Activated T-cell treated with anti-CD3 and anti-CD28 coated beads, Interleukin-2, amount 50 U/mL, for 4 hours (primary cell): ENCODE measurements at regions not wholly inside any gene's neighbourhood (a gene's known extent, or its start where the extent isn't known, plus 50 kb on each side); places are given as distances from the start of the nearest gene placed in this dataset.

Experiments used
- ATAC-seq, 2 donors: fragments of 200-7000 bp; cut with Tn5 transposase; one replicate each; pipeline ENCODE4 v1.10.0; 2021
- DNase-seq: peaks from one replicate; pipeline ENCODE4 v3.0.0-alpha.2; 2020
- H3K27me3 Mint-ChIP-seq: one replicate; pipeline ENCODE4 v1.8.0; 2021; ENCODE audit warnings: low read depth, mixed read lengths
- H3K36me3 Mint-ChIP-seq: one replicate; pipeline ENCODE4 v1.8.0; 2022; ENCODE audit warnings: mixed read lengths; ENCODE audit not compliant: insufficient read depth
- H3K4me1 Mint-ChIP-seq: one replicate; pipeline ENCODE4 v1.8.0; 2021; ENCODE audit warnings: low read depth, mixed read lengths
- H3K4me3 Mint-ChIP-seq: one replicate; pipeline ENCODE4 v1.8.0; 2021; ENCODE audit warnings: mild to moderate bottlenecking, moderate library complexity, mixed read lengths
- H3K9me3 Mint-ChIP-seq: one replicate; pipeline ENCODE4 v1.8.0; 2021; ENCODE audit warnings: mixed read lengths

DNA sequence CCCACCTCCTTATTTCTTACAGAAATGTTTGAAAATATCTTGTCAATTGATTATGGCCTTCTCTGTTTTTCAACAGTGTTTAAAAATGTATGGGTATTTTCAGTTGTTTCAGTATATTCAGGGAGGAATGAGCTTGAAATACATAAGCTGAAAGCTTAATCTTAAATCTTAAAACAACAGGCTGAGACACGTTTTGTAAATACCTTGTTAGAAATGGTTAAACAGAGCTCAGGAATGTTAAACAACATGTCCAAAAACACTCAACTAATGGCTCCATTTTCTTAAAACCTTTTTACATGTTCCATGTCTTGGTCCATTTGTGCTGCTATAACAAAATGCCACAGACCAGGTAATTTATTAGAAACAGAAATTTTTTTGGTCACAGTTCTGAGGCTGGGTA, 953.8 kb upstream of the ADGRL2 start:
- Mint-ChIP-seq H3K9me3 (peaks cover 8% of the 10 kb centered on the region), H3K4me3 (no peak overlapping the region), H3K27me3 (no peaks in the 10 kb centered on the region), H3K36me3 (no peaks in the 10 kb centered on the region), H3K4me1 (no peaks in the 10 kb centered on the region)
- DNase-seq = no peak
- ATAC-seq = no peak

DNA sequence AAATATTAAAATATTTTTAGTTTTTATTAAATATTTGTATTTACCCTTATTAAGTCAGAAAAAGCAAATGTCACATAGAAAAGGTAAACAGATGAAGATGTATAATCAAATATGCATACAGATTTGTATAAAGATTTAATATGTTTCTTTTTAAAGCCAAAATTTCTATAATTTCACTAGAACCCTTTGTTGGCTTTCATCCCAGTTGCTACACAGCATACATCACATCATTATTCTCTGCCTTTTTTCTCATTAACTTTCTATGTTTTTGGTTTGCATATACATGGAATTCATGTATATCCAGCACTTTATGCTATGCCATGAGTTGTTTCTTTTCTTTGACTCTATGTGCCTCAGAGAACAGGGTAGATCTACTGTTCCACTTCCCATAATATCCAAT, 957.9 kb upstream of the ADGRL2 start:
- no peaks in the 10 kb centered on the region for H3K27me3 Mint-ChIP-seq
- no peaks in the 10 kb centered on the region for H3K4me1 Mint-ChIP-seq
- ATAC-seq (no peak), DNase-seq (no peak)
- H3K36me3 Mint-ChIP-seq = no peaks in the 10 kb centered on the region
- peaks cover 27% of the 10 kb centered on the region for H3K9me3 Mint-ChIP-seq
- no peak overlapping the region for H3K4me3 Mint-ChIP-seq

- no peaks in the 10 kb centered on the region for H3K36me3 Mint-ChIP-seq
- H3K4me1 Mint-ChIP-seq = no peaks in the 10 kb centered on the region
- ATAC-seq (no peak), DNase-seq (no peak)
- no peaks in the 10 kb centered on the region for H3K27me3 Mint-ChIP-seq
- no peak overlapping the region for H3K4me3 Mint-ChIP-seq
- peaks cover 24% of the 10 kb centered on the region for H3K9me3 Mint-ChIP-seq
These were observed 959.5 kb upstream of the ADGRL2 start for GRCh38 chr1:80841261-80841660.

DNA sequence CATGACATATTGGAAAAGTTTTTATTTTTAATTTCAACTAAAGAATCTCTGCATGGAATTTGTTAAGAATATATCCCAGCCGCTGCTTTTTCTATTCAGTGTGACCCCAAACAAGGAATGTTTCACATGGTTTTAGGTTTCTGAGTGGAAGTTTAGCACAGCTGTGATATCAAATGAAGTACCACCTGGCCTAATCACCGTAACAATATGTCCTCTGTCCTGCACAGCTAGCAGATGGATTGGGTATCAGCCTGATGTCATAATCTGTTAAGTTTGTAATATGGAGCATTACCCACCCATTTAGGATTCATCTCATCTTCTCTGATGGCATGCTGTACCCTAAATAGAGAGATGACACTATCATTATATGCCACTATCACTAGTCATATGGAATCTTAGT, 963.7 kb upstream of the ADGRL2 start:
- no peak overlapping the region for H3K4me3 Mint-ChIP-seq
- H3K4me1 Mint-ChIP-seq = no peaks in the 10 kb centered on the region
- H3K36me3 Mint-ChIP-seq = no peaks in the 10 kb centered on the region
- DNase-seq = no peak
- ATAC-seq = no peak
- H3K27me3 Mint-ChIP-seq = no peaks in the 10 kb centered on the region
- H3K9me3 Mint-ChIP-seq = peaks cover 19% of the 10 kb centered on the region

DNA sequence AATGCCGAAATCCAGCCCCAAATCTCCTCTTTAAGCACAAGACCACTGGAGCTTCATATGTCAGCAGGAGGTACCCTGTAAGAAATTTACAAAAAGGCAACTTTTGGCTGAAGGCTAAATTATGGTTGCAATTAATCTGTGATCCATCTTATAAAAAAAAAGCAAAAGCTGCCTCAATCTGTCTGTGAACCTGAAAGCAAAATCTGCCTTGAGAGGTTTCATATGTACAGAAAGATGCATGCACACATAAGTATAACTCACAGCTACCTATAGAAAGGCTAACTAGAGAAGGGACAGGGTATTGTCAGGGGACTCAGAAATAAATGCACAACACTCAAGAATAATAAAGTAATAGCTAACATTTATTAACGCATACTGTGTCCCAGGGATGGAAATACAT, 964.2 kb upstream of the ADGRL2 start:
- Mint-ChIP-seq H3K36me3 (no peaks in the 10 kb centered on the region), H3K4me1 (no peaks in the 10 kb centered on the region), H3K4me3 (no peak overlapping the region), H3K27me3 (no peaks in the 10 kb centered on the region), H3K9me3 (peaks cover 15% of the 10 kb centered on the region)
- no peak for ATAC-seq
- DNase-seq = no peak

DNA sequence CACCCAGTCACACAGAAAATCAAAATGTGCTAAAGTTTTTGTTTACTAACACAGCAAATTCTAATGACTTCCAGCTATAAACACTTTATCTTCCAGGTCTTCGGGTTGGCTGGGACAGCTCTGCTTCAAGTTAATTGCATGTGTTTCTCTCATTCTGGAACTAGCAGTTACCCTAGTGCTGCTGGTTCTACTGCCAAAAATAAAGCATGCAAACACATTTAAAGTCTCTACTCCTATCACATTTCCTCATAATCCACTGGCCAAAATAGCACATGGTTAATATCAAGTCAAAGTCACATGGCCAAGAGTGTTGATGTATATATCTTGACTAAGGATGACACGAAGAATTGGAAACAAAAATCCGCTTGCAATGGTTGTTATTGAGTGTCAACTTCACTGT, 973.1 kb upstream of the ADGRL2 start:
- no peaks in the 10 kb centered on the region for H3K27me3 Mint-ChIP-seq
- H3K9me3 Mint-ChIP-seq = peaks cover 6% of the 10 kb centered on the region
- no peak for DNase-seq
- no peaks in the 10 kb centered on the region for H3K36me3 Mint-ChIP-seq
- no peaks in the 10 kb centered on the region for H3K4me1 Mint-ChIP-seq
- H3K4me3 Mint-ChIP-seq = no peak overlapping the region
- ATAC-seq = no peak

DNA sequence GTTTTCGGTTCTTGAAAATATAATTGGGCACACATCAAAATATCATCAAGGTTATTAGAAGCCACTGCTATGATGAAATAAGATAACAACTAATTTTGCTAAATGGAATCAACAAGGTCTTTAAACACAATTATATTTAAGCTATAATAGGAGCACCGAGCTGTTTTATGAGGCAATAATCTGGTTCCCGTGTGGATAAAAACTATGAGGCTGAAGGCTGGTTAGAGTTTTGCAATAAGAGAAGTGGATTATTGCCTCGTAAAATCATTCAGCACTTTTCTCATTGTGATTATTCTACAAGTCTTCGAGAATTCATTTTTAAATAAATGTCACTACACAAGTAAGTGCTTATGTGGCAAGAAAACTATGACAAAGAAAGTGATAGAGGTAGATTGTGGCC, 975.7 kb upstream of the ADGRL2 start:
- Mint-ChIP-seq H3K9me3 (peaks cover 6% of the 10 kb centered on the region), H3K27me3 (no peaks in the 10 kb centered on the region), H3K4me3 (no peak overlapping the region), H3K4me1 (no peaks in the 10 kb centered on the region), H3K36me3 (no peaks in the 10 kb centered on the region)
- DNase-seq (no peak), ATAC-seq (no peak)

- no peak for DNase-seq
- no peak overlapping the region for H3K4me3 Mint-ChIP-seq
- no peak for ATAC-seq
- no peaks in the 10 kb centered on the region for H3K27me3 Mint-ChIP-seq
- no peaks in the 10 kb centered on the region for H3K36me3 Mint-ChIP-seq
- no peaks in the 10 kb centered on the region for H3K4me1 Mint-ChIP-seq
- peaks cover 4% of the 10 kb centered on the region for H3K9me3 Mint-ChIP-seq
These were observed 982.5 kb upstream of the ADGRL2 start for GRCh38 chr1:80818211-80818610.

DNA sequence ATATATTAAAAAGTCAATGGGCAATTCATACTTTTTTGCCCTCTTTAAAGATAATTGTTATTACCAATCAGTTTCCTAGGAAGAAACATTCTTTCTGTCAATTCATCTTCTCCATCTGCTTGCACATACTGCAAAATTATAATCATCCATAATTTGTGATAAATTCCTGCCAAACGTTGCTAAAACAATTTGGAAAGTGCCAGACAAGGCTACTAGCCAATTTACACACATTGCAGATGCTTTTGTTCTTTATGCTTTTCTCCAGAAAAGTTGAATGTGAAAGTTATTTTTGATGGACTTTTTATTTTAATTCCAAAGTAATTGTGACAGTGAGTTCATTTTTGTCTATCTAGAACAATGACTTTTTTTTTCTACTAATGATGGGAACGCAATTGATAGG, 992.8 kb upstream of the ADGRL2 start:
- no peaks in the 10 kb centered on the region for H3K36me3 Mint-ChIP-seq
- no peaks in the 10 kb centered on the region for H3K4me1 Mint-ChIP-seq
- no peak overlapping the region for H3K4me3 Mint-ChIP-seq
- DNase-seq (no peak), ATAC-seq (no peak)
- no peaks in the 10 kb centered on the region for H3K27me3 Mint-ChIP-seq
- H3K9me3 Mint-ChIP-seq = peaks cover 7% of the 10 kb centered on the region

DNA sequence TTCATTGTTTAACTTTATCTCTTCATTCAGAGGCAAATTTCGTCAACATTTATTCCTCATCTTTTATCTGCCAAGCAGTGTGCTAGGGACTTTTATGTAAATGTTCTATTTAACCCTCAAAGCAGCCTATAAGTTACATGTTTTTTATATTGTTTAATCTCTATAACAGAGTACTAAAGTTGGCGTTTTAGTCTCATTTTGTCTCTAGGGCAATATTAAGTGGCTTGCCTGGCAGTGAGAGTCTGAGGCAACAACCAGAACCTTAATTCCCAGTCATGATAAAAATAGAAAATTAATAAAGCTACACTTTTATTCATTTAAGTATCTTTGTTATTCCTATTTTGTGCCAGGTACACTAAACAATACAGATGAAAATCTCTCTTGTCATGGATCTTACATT, 994.3 kb upstream of the ADGRL2 start:
- Mint-ChIP-seq H3K36me3 (no peaks in the 10 kb centered on the region), H3K4me1 (no peaks in the 10 kb centered on the region), H3K27me3 (no peaks in the 10 kb centered on the region), H3K4me3 (no peak overlapping the region), H3K9me3 (peaks cover 7% of the 10 kb centered on the region)
- DNase-seq (no peak), ATAC-seq (no peak)

DNA sequence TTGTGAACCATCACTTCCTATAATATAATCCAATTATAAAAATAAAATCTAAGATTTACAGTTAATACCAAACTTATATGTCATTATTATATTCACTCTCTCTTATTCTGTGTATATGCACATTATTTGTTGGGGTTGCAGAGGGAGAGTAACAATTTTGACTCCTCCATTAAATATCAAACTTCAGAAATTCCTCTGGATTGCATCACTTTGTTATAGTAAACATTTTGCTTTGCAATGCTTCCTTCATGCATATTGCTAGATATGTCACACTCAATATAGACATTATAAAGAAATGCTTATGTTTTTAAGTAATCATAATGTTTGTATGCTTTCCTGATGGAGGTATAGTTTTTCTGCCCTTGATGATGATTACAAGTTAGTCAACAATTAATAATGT, 999.0 kb upstream of the ADGRL2 start:
- Mint-ChIP-seq H3K9me3 (peaks cover 2% of the 10 kb centered on the region), H3K4me3 (no peak overlapping the region), H3K27me3 (no peaks in the 10 kb centered on the region), H3K36me3 (no peaks in the 10 kb centered on the region), H3K4me1 (no peaks in the 10 kb centered on the region)
- no peak for ATAC-seq
- DNase-seq = no peak

- no peak overlapping the region for H3K4me3 Mint-ChIP-seq
- no peaks in the 10 kb centered on the region for H3K4me1 Mint-ChIP-seq
- no peaks in the 10 kb centered on the region for H3K27me3 Mint-ChIP-seq
- no peak for ATAC-seq
- no peak for DNase-seq
- no peaks in the 10 kb centered on the region for H3K36me3 Mint-ChIP-seq
- H3K9me3 Mint-ChIP-seq = no peaks in the 10 kb centered on the region
These were observed 1001.3 kb upstream of the ADGRL2 start for GRCh38 chr1:80799457-80799856.

GRCh38 chr1:80779275-80779674, 1021.5 kb upstream of the ADGRL2 start:
- no peaks in the 10 kb centered on the region for H3K9me3 Mint-ChIP-seq
- no peaks in the 10 kb centered on the region for H3K36me3 Mint-ChIP-seq
- H3K27me3 Mint-ChIP-seq = no peaks in the 10 kb centered on the region
- no peaks in the 10 kb centered on the region for H3K4me1 Mint-ChIP-seq
- no peak overlapping the region for H3K4me3 Mint-ChIP-seq
- ATAC-seq (no peak), DNase-seq (no peak)

GRCh38 chr1:80778094-80778840, 1022.5 kb upstream of the ADGRL2 start:
- Mint-ChIP-seq H3K9me3 (no peaks in the 10 kb centered on the region), H3K27me3 (no peaks in the 10 kb centered on the region), H3K36me3 (no peaks in the 10 kb centered on the region), H3K4me3 (no peak overlapping the region), H3K4me1 (no peaks in the 10 kb centered on the region)
- no peak for DNase-seq
- no peak for ATAC-seq

DNA sequence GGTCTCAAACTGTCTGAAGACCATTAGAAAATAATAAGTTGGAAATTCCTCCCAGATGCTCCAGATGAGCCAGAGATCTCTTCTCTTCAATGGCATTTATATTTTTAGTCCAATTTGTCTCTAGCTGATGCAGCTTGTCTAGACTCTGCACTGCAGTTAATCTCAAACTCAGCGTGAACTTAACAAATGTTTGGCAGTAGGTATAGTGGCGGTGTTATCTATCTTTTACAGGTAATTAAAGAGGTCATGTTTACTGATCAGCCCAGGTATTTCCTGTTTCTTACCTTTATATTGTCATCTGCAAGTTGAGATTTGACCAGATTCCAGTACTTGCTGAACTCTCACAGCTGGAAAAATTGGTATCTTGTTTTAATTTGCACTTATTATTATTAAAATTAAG, 1024.5 kb upstream of the ADGRL2 start:
- no peak overlapping the region for H3K4me3 Mint-ChIP-seq
- H3K36me3 Mint-ChIP-seq = no peaks in the 10 kb centered on the region
- H3K4me1 Mint-ChIP-seq = no peaks in the 10 kb centered on the region
- H3K27me3 Mint-ChIP-seq = no peaks in the 10 kb centered on the region
- H3K9me3 Mint-ChIP-seq = no peaks in the 10 kb centered on the region
- no peak for DNase-seq
- ATAC-seq = no peak
